Neuron (in vitro differentiated cells): ENCODE measurements at regions not wholly inside any gene's neighbourhood (a gene's known extent, or its start where the extent isn't known, plus 50 kb on each side); places are given as distances from the start of the nearest gene placed in this dataset.
"Not testable (repeated sequence)": the region's sequence is repeated elsewhere in the genome, so short reads cannot be mapped to it uniquely, and the experiment has no call there.

Experiments
- H2AFZ ChIP-seq: one replicate; pipeline ENCODE4 v1.6.1; 2013; ENCODE audit warnings: low read depth, mild to moderate bottlenecking, inconsistent platforms, low read length, moderate library complexity
- H3K27me3 ChIP-seq: one replicate; pipeline ENCODE4 v1.6.1; 2013; ENCODE audit warnings: low read length; ENCODE audit not compliant: insufficient read depth
- H3K36me3 ChIP-seq: one replicate; pipeline ENCODE4 v1.6.1; 2013; ENCODE audit warnings: low read length; ENCODE audit not compliant: insufficient read depth
- H3K4me1 ChIP-seq: one replicate; pipeline ENCODE4 v1.6.1; 2013; ENCODE audit warnings: low read length; ENCODE audit not compliant: insufficient read depth
- H3K4me3 ChIP-seq: 2 replicates; pipeline ENCODE4 v1.5.1; 2013; ENCODE audit warnings: mild to moderate bottlenecking, low read length, moderate library complexity
- H3K9me3 ChIP-seq: one replicate; pipeline ENCODE4 v1.6.1; 2013; ENCODE audit warnings: low read length

DNA sequence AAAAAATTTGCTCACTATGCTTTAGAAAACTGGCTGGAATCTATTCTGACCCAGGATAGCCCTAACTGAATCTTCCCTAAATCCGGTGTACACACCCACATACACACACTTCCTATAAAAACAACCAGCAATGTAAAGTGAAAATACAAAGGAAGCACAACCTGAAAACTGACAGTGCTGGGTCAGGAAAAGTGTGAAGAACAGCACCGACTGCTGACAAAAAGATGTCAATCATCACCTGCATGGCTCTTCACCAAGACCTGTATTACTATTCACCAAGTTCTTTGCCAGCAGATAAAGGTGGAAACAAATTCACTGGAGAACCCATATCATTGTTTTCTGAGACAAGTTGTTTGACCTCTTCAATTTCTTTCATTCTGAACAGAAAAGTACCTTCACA, 293.8 kb upstream of the GRAMD2B start:
- Histone ChIP-seq H3K9me3 (no peaks in the 10 kb centered on the region), H3K27me3 (no peaks in the 10 kb centered on the region), H3K4me3 (no peak overlapping the region), H3K36me3 (no peaks in the 10 kb centered on the region), H2AFZ (no peak overlapping the region), H3K4me1 (peaks cover 20% of the 10 kb centered on the region)

DNA sequence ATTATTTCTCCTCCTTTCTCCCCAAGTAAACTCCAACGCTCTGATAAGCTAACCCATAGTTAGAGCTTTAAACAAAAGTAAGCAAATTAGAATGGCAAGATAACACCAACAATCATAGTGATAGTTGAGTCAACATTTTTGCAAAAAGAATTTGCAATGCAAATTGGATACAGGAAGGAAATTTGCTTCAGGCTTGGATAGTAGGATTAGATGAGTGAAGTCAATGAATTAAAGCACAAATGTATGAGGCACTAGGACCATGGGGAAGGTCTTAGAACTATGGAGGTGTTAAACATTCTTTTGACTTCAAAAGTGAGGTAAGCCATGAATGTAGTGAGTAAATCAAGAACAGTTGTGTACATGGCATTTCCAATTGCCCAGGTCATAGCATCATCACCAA, 289.8 kb upstream of the GRAMD2B start:
- Histone ChIP-seq H3K9me3 (no peaks in the 10 kb centered on the region), H3K4me3 (no peak overlapping the region)

DNA sequence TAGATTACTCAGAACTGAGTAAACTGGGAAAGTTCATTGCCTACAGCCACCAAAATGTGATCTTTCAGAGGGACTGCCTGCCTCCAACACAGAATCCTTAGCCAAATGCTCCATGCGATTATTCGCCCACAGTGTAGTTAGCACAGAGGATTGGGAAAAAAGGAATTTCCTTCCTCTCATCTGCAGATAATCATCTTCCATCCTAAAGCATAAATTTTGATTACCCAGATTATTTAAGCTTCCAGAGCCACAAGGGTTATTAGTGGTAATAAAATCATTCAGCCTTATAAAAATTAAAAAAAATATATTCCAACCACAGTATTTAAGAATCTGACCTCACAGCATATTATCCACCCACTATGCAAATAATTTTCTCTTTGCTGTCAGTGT, 285.3 kb upstream of the GRAMD2B start:
- Histone ChIP-seq H3K4me3 (no peak overlapping the region), H3K36me3 (no peaks in the 10 kb centered on the region), H3K9me3 (no peaks in the 10 kb centered on the region), H3K27me3 (no peaks in the 10 kb centered on the region), H2AFZ (no peak overlapping the region), H3K4me1 (peaks cover 21% of the 10 kb centered on the region)

More for the DNA sequence above, 289.8 kb upstream of the GRAMD2B start:
- no peaks in the 10 kb centered on the region for H3K27me3 ChIP-seq
- peaks cover under 1% of the 10 kb centered on the region for H3K4me1 ChIP-seq
- no peaks in the 10 kb centered on the region for H3K36me3 ChIP-seq
- H2AFZ ChIP-seq = no peak overlapping the region

- no peaks in the 10 kb centered on the region for H3K27me3 ChIP-seq
- H3K9me3 ChIP-seq = no peaks in the 10 kb centered on the region
- no peaks in the 10 kb centered on the region for H3K36me3 ChIP-seq
- H3K4me1 ChIP-seq = peaks cover 21% of the 10 kb centered on the region
- H2AFZ ChIP-seq = no peak overlapping the region
- no peak overlapping the region for H3K4me3 ChIP-seq
Observed at GRCh38 chr5:126138281-126138931, 284.8 kb upstream of the GRAMD2B start.

DNA sequence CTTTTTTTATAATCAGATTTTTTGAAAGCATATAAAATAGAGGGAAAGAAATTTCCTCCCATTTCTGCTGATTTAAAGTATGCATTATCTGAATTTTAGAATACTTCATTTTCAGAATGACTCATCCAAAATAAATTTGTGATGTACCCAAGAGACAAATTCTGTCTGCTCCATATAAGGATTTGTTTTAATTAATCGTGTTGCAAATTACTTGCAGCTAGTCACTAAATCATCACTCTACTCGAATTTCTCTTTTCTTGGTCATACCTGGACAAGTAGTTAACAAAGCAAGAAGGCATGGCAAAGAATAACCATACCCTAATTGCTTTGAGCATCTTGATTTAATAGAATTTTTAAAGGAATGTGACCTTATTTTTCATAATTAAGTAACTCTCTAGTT, 284.1 kb upstream of the GRAMD2B start:
- Histone ChIP-seq H3K9me3 (no peaks in the 10 kb centered on the region), H3K4me1 (peaks cover 21% of the 10 kb centered on the region), H3K36me3 (no peaks in the 10 kb centered on the region), H2AFZ (no peak overlapping the region), H3K27me3 (no peaks in the 10 kb centered on the region), H3K4me3 (no peak overlapping the region)

GRCh38 chr5:126139773-126140172, 283.4 kb upstream of the GRAMD2B start:
- Histone ChIP-seq H3K36me3 (no peaks in the 10 kb centered on the region), H3K4me1 (peaks cover 21% of the 10 kb centered on the region), H3K9me3 (no peaks in the 10 kb centered on the region), H3K4me3 (no peak overlapping the region), H3K27me3 (no peaks in the 10 kb centered on the region), H2AFZ (peak overlapping the region; percentile 18)

DNA sequence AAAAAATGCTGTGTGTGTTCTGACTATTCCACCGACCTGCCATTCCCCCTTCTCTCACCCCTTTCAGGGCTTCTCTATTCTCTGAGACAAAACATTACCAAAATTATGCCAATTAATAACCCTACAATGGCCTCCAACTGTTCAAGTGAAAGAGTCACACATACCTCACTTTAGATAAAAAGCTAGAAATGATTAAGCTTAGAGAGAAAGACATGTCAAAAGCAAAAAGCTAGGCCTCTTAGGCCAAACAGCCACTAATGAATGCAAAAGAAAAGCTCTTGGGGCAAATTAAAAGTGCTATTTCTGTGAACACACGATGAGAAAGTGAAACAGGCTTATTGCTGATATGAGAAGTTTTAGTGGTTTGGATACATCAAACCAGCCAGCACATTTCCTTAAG, 279.6 kb upstream of the GRAMD2B start:
- Histone ChIP-seq H3K4me3 (no peak overlapping the region), H3K36me3 (no peaks in the 10 kb centered on the region), H3K27me3 (no peaks in the 10 kb centered on the region), H3K9me3 (no peaks in the 10 kb centered on the region), H3K4me1 (peaks cover 22% of the 10 kb centered on the region), H2AFZ (no peak overlapping the region)

DNA sequence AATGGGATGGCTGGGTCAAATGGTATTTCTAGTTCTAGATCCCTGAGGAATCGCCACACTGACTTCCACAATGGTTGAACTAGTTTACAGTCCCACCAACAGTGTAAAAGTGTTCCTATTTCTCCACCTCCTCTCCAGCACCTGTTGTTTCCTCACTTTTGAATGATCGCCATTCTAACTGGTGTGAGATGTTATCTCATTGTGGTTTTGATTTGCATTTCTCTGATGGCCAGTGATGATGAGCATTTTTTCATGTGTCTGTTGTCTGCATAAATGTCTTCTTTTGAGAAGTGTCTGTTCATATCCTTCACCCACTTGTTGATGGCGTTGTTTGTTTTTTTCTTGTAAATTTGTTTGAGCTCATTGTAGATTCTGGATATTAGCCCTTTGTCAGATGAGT, 272.9 kb upstream of the GRAMD2B start:
- H3K9me3 ChIP-seq, H3K27me3 ChIP-seq, H3K4me1 ChIP-seq, H3K4me3 ChIP-seq, H2AFZ ChIP-seq, H3K36me3 ChIP-seq: not testable (repeated sequence)

DNA sequence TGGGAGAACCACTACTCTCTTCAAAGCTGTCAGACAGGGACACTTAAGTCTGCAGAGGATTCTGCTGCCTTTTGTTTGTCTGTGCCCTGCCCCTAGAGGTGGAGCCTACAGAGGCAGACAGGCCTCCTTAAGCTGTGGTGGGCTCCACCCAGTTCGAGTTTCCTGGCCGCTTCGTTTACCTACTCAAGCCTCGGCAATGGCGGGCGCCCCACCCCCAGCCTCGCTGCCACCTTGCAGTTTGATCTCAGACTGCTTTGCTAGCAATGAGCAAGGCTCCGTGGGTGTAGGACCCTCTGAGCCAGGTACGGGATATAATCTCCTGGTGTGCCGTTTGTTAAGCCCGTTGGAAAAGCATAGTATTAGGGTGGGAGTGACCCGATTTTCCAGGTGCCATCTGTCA, 267.9 kb upstream of the GRAMD2B start:
- not testable (repeated sequence) for H3K36me3 ChIP-seq, H3K27me3 ChIP-seq, H3K9me3 ChIP-seq, H2AFZ ChIP-seq, H3K4me3 ChIP-seq, H3K4me1 ChIP-seq

GRCh38 chr5:126166368-126166767, 256.8 kb upstream of the GRAMD2B start:
- Histone ChIP-seq H3K36me3 (no peaks in the 10 kb centered on the region), H2AFZ (no peak overlapping the region), H3K9me3 (peaks cover 6% of the 10 kb centered on the region), H3K4me3 (no peak overlapping the region), H3K4me1 (no peaks in the 10 kb centered on the region), H3K27me3 (no peaks in the 10 kb centered on the region)

DNA sequence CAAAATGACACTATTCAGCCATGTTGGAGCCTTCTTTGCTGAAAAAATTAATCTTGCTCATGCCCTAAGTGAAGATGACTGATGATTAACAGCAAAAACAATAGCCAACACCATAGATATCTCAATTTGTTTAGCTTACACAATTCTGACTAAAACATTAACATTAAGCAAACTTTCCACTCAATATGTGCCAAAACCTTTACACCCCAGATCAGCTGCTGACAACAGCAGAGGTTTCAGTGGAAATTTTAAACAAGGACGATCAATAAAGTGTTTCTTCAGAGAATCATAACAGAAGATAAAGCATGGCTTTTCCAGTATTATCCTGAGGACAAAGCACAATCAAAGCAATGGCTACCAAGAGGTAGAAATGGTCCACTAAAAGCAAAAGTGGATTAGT, 254.4 kb upstream of the GRAMD2B start:
- no peaks in the 10 kb centered on the region for H3K4me1 ChIP-seq
- no peak overlapping the region for H3K4me3 ChIP-seq
- H3K27me3 ChIP-seq = no peaks in the 10 kb centered on the region
- H2AFZ ChIP-seq = no peak overlapping the region
- H3K36me3 ChIP-seq = no peaks in the 10 kb centered on the region
- H3K9me3 ChIP-seq = peaks cover 4% of the 10 kb centered on the region

GRCh38 chr5:126171916-126172315, 251.3 kb upstream of the GRAMD2B start:
- no peak overlapping the region for H2AFZ ChIP-seq
- peaks cover 4% of the 10 kb centered on the region for H3K9me3 ChIP-seq
- H3K27me3 ChIP-seq = no peaks in the 10 kb centered on the region
- H3K36me3 ChIP-seq = no peaks in the 10 kb centered on the region
- no peaks in the 10 kb centered on the region for H3K4me1 ChIP-seq
- H3K4me3 ChIP-seq = no peak overlapping the region

DNA sequence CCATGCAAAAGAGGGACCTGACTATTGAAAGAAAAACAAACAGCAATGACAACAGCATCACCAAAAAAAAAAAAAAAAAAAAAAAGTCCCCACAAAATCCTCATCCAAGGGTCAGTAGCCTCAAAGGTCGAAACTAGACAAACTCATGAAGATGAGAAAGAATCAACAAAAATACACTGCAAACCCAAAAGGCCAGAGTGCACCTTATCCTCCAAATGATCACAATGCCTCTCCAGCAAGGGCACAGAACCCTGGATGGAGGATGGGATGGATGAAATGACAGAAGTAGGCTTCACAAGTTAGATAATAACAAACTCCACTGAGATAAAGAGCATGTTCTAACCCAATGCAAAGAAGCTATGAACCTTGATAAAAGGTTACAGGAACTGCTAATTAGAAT, 250.4 kb upstream of the GRAMD2B start:
- Histone ChIP-seq H2AFZ (no peak overlapping the region), H3K36me3 (no peaks in the 10 kb centered on the region), H3K4me3 (no peak overlapping the region), H3K27me3 (no peaks in the 10 kb centered on the region), H3K4me1 (no peaks in the 10 kb centered on the region), H3K9me3 (no peaks in the 10 kb centered on the region)

- Histone ChIP-seq H3K9me3 (no peaks in the 10 kb centered on the region), H3K27me3 (no peaks in the 10 kb centered on the region), H2AFZ (no peak overlapping the region), H3K36me3 (no peaks in the 10 kb centered on the region), H3K4me1 (no peaks in the 10 kb centered on the region), H3K4me3 (no peak overlapping the region)
Observed at GRCh38 chr5:126178521-126178920, 244.7 kb upstream of the GRAMD2B start.
